K562 (cell line): ENCODE measurements at regions not wholly inside any gene's neighbourhood (a gene's known extent, or its start where the extent isn't known, plus 50 kb on each side); places are given as distances from the start of the nearest gene placed in this dataset.

Experiments used
- ATAC-seq: fragments of 200-7000 bp; cut with Tn5 transposase; 3 replicates; pipeline ENCODE4 v1.9.1; 2020; ENCODE audit warnings: moderate library complexity
- BruUV-seq: library from RNA; stranded (reverse); fragments of 400-500 nt; replicated peaks from 2 replicates; lab custom pipeline; 2021; lab: Mats Ljungman, UMichigan
- CTCF ChIA-PET: fragments of 300-600 bp; formaldehyde crosslinking; extraction: SDS; loops from one replicate; lab custom pipeline; 2021; ENCODE audit warnings: low intra/inter-chr PET ratio; lab: Yijun Ruan, JAX
- POLR2A ChIA-PET: fragments of 300-600, 350-650 bp; sonication (Branson Sonifier 250); formaldehyde crosslinking; extraction: SDS; loops from one replicate; lab custom pipeline; 2021; ENCODE audit warnings: antibody characterized with exemption, inconsistent platforms; lab: Yijun Ruan, JAX
- DNase-seq, 4 experiments: peaks; one replicate each; pipeline versions ENCODE4 v3.0.0 to v3.0.0-alpha.2; 2011 to 2018; ENCODE audit warnings: low spot score in 3 of 4, mixed read lengths in 3 of 4; ENCODE audit errors: extremely low read depth in 1 of 4
- FAIRE-seq: peaks from 2 replicates; lab custom pipeline; 2011; peaks lifted over from hg19 to GRCh38; lab: Jason Lieb, UNC
- H2AFZ ChIP-seq: 2 replicates; pipeline ENCODE4 v1.6.0; 2011; ENCODE audit warnings: low read depth, low read length, control low read depth, inconsistent platforms
- H3K27ac ChIP-seq: fragments of 200-600 bp; 3 replicates; pipeline ENCODE4 v1.8.0; 2011; ENCODE audit warnings: low read depth, mild to moderate bottlenecking, control low read depth, inconsistent platforms, low read length, moderate library complexity, mixed read lengths; ENCODE audit errors: extremely low read depth
- H3K27me3 ChIP-seq, 2 experiments: fragments of 300-600 bp in 1 of 2; 2 replicates in 1 of 2; 3 replicates in 1 of 2; pipeline versions ENCODE4 v1.6.0 to v1.8.0; 2011; ENCODE audit warnings: inconsistent platforms in 2 of 2, low read length in 2 of 2, mild to moderate bottlenecking in 1 of 2, mixed read lengths in 1 of 2, moderate library complexity in 1 of 2; ENCODE audit not compliant: control insufficient read depth in 2 of 2, insufficient read depth in 2 of 2
- H3K36me3 ChIP-seq: fragments of 300-600 bp; 3 replicates; pipeline ENCODE4 v1.8.0; 2011; ENCODE audit warnings: mild to moderate bottlenecking, low read length, inconsistent platforms; ENCODE audit not compliant: control insufficient read depth, insufficient read depth
- H3K4me1 ChIP-seq, 2 experiments: fragments of 200-600 bp in 1 of 2; replicated peaks in 1 of 2; 2 replicates in 1 of 2; 3 replicates in 1 of 2; pipeline versions ENCODE4 v1.5.1 to v1.8.0; 2011; ENCODE audit warnings: inconsistent platforms in 2 of 2, low read length in 2 of 2, mild to moderate bottlenecking in 1 of 2, mixed read lengths in 1 of 2, moderate library complexity in 1 of 2; ENCODE audit not compliant: control insufficient read depth in 2 of 2, insufficient read depth in 2 of 2
- H3K4me2 ChIP-seq: 2 replicates; pipeline ENCODE4 v1.6.1; 2011; ENCODE audit warnings: low read length, control low read depth, inconsistent platforms, mixed read lengths; ENCODE audit not compliant: insufficient read depth
- H3K4me3 ChIP-seq: fragments of 200-600 bp; sonication (generic), shearing (Covaris generic); 2 replicates; pipeline ENCODE4 v1.5.1; 2016; ENCODE audit warnings: control low read depth, inconsistent platforms
- H3K79me2 ChIP-seq: fragments of 200-600 bp; 3 replicates; pipeline ENCODE4 v1.8.0; 2011; ENCODE audit warnings: low read length, inconsistent platforms; ENCODE audit not compliant: control insufficient read depth, insufficient read depth
- H3K9ac ChIP-seq, 2 experiments: 2 replicates each; pipeline versions ENCODE4 v1.6.0 to v1.6.1; 2011; ENCODE audit warnings: low read depth in 2 of 2, low read length in 2 of 2, control low read depth in 1 of 2, inconsistent platforms in 1 of 2, mild to moderate bottlenecking in 1 of 2, mixed read lengths in 1 of 2; ENCODE audit not compliant: insufficient read depth in 1 of 2
- H3K9me1 ChIP-seq: one replicate; pipeline ENCODE4 v1.6.0; 2011; ENCODE audit warnings: inconsistent platforms, mild to moderate bottlenecking, low read length, moderate library complexity; ENCODE audit not compliant: control insufficient read depth, insufficient read depth
- H3K9me3 ChIP-seq: replicated peaks from 2 replicates; pipeline ENCODE4 v1.5.1; 2011; ENCODE audit warnings: low read depth, low read length, inconsistent platforms; ENCODE audit not compliant: control insufficient read depth, insufficient read depth
- H4K20me1 ChIP-seq: replicated peaks from 2 replicates; pipeline ENCODE4 v1.6.1; 2011; ENCODE audit warnings: low read length, inconsistent platforms, mixed read lengths; ENCODE audit not compliant: control insufficient read depth, insufficient read depth
- ASH1L ChIP-seq: fragments of 450-650 bp; IDR thresholded peaks from 2 replicates; pipeline ENCODE4 v1.6.1; 2018; ENCODE audit warnings: borderline replicate concordance, mild to moderate bottlenecking, low read depth; ENCODE audit not compliant: partially characterized antibody
- ETV1 ChIP-seq: fragments of 450-650 bp; conservative IDR thresholded peaks from 2 replicates; pipeline ENCODE4 v1.6.1; 2016; ENCODE audit warnings: missing genetic modification characterization, control low read depth, low read depth, missing compliant biosample characterization
- EZH2 ChIP-seq: IDR thresholded peaks from 2 replicates; pipeline ENCODE4 v1.6.1; 2012; ENCODE audit warnings: low read depth, mild to moderate bottlenecking, inconsistent platforms, low read length, borderline replicate concordance
- HLTF ChIP-seq: fragments of 450-650 bp; IDR thresholded peaks from 2 replicates; pipeline ENCODE4 v1.6.1; 2016
- NBN ChIP-seq: fragments of 450-650 bp; IDR thresholded peaks from 2 replicates; pipeline ENCODE4 v1.6.1; 2016; ENCODE audit warnings: low read depth, mild to moderate bottlenecking
- PHB ChIP-seq: fragments of 250-450 bp; sonication (Bioruptor Pico); IDR thresholded peaks from 2 replicates; pipeline ENCODE4 v1.5.0; 2021
- PTBP1 ChIP-seq: fragments of 200-400 bp; formaldehyde crosslinking; IDR thresholded peaks from 2 replicates; pipeline ENCODE4 v1.6.1; 2017; ENCODE audit warnings: low read depth, low read length
- RB1 ChIP-seq: fragments of 450-650 bp; IDR thresholded peaks from 2 replicates; pipeline ENCODE4 v1.6.1; 2017; ENCODE audit warnings: low read depth, mild to moderate bottlenecking
- RBM14 ChIP-seq: fragments of 200-400 bp; formaldehyde crosslinking; IDR thresholded peaks from 2 replicates; pipeline ENCODE4 v1.6.1; 2018; ENCODE audit warnings: low read depth, mild to moderate bottlenecking, low read length, moderate library complexity, borderline replicate concordance; ENCODE audit not compliant: insufficient read depth
- TOE1 ChIP-seq, 2 experiments: fragments of 450-650 bp in 1 of 2; sonication (generic) in 1 of 2; formaldehyde crosslinking in 1 of 2; IDR thresholded peaks; 2 replicates each; pipeline versions ENCODE4 v1.7.1 to v1.8.0; 2016 to 2022; ENCODE audit warnings: borderline replicate concordance in 2 of 2, mild to moderate bottlenecking in 2 of 2, antibody characterized with exemption in 1 of 2, inconsistent platforms in 1 of 2, low read depth in 1 of 2, missing genetic modification reagents in 1 of 2, moderate library complexity in 1 of 2
- ZNF175 ChIP-seq: fragments of 200-800 bp; sonication (Bioruptor generic); IDR thresholded peaks from 2 replicates; pipeline ENCODE4 v1.6.1; 2016; ENCODE audit warnings: low read depth, mild to moderate bottlenecking, missing genetic modification characterization, missing compliant biosample characterization
- ZNF184 ChIP-seq: sonication (generic); formaldehyde crosslinking; IDR thresholded peaks from 2 replicates; pipeline ENCODE4 v1.5.0; 2020; ENCODE audit warnings: missing genetic modification reagents
- ZNF311 ChIP-seq: fragments of 250-450 bp; sonication (Bioruptor Pico); IDR thresholded peaks from 2 replicates; pipeline ENCODE4 v1.4.0; 2020; ENCODE audit warnings: mild to moderate bottlenecking, moderate library complexity
- ZNF354B ChIP-seq: fragments of 250-450 bp; sonication (Bioruptor Pico); IDR thresholded peaks from 2 replicates; pipeline ENCODE4 v1.4.0; 2020
- WGBS: fragments of 100-300 bp; shearing (Covaris generic); methylation state at CpG from one replicate; pipeline ENCODE4 v1.1.6; 2016; ENCODE audit warnings: low coverage, mixed read lengths; ENCODE audit not compliant: insufficient coverage; ENCODE audit errors: missing lambda C conversion rate; 5-methylcytosine and 5-hydroxymethylcytosine counted together
- in situ Hi-C: fragments of 300-500 bp; cut with MboI; formaldehyde crosslinking; loops from 4 replicates; pipeline ENCODE4 v1.15.0; 2018; ENCODE audit warnings: inconsistent platforms, mixed read lengths
- intact Hi-C: fragments of 100-400 bp; cut with micrococcal nuclease; formaldehyde crosslinking; loops from 2 replicates; pipeline ENCODE4 v1.14.2; 2022

- FAIRE-seq = no peak
- H3K27me3 ChIP-seq = peaks cover 25 to 36% of the 10 kb centered on the region in 2 experiments; a peak in 4 of 5 replicates
- in situ Hi-C loops = no loop called here
- peak overlapping the region; percentile 20; the same call in 1 of the 2 replicates for H3K4me2 ChIP-seq
- ChIA-PET POLR2A (interaction anchor here (0.6 to 1.3 kb wide), 3 partner anchors 8 to 76 kb away, joined by 3 to 4 read pairs (median 3); no protein-coding TSS in a partner anchor), CTCF (no interaction called here)
- no peak overlapping the region for H3K9ac ChIP-seq
- no peak overlapping the region for H3K27ac ChIP-seq
- H3K4me1 ChIP-seq = peaks cover 0 to 5% of the 10 kb centered on the region in 2 experiments; a peak in 1 of 5 replicates
- H3K9me1 ChIP-seq = no peaks in the 10 kb centered on the region
- WGBS = 30% methylated on average over 13 of the region's 13 CpGs
- H2AFZ ChIP-seq = peak overlapping the region; percentile 23; the same call in 1 of the 2 replicates
- no peak overlapping the region for H3K4me3 ChIP-seq
- no peaks in the 10 kb centered on the region for H3K9me3 ChIP-seq
- intact Hi-C loops = no loop called here
- DNase-seq = no peak
- BruUV-seq = no TSS peak
- no peak; the same call in 2 of the 3 replicates for ATAC-seq
- no peaks in the 10 kb centered on the region for H3K79me2 ChIP-seq
- no peaks in the 10 kb centered on the region for H4K20me1 ChIP-seq
- peak; percentile 75 for TF ChIP-seq ZNF184 (CRISPR knock-in tag)
- 0 out of 2 replicates have a peak, but pooled peaks have one; percentile 24 for TF ChIP-seq EZH2
- no peak for TF ChIP-seq PTBP1
- TF ChIP-seq, all 486 proteins: peak for 2
- H3K36me3 ChIP-seq = no peaks in the 10 kb centered on the region
Observed at GRCh38 chr7:152565731-152566130, 110.2 kb downstream of the XRCC2 start.

GRCh38 chr7:152564656-152565250, 111.2 kb downstream of the XRCC2 start:
- no peaks in the 10 kb centered on the region for H3K36me3 ChIP-seq
- H3K4me1 ChIP-seq = peaks cover 0 to 5% of the 10 kb centered on the region in 2 experiments; a peak in 1 of 5 replicates
- in situ Hi-C loops (no loop called here), intact Hi-C loops (no loop called here)
- FAIRE-seq (no peak), DNase-seq (no peak), ATAC-seq (peak; percentile 28; the same call in 2 of the 3 replicates)
- H4K20me1 ChIP-seq = no peaks in the 10 kb centered on the region
- WGBS = 23% methylated on average over 8 of the region's 8 CpGs
- H3K27ac ChIP-seq = no peak overlapping the region
- peaks cover 22 to 32% of the 10 kb centered on the region in 2 experiments; a peak in 4 of 5 replicates for H3K27me3 ChIP-seq
- H3K79me2 ChIP-seq = no peaks in the 10 kb centered on the region
- TF ChIP-seq PHB (CRISPR knock-in tag) (no peak), TOE1 (IDR thresholded peaks at IDR 0.05; ENCODE audit: borderline replicate concordance) (no peak), TOE1 (CRISPR knock-in tag; IDR thresholded peaks at IDR 0.05; ENCODE audit: borderline replicate concordance, low read depth) (no peak), NBN (no peak), ASH1L (no peak), ZNF354B (CRISPR knock-in tag) (no peak), RB1 (no peak), HLTF (no peak), RBM14 (no peak), ETV1 (tag) (no peak), ZNF311 (no peak), ZNF175 (CRISPR knock-in tag) (no peak)
- BruUV-seq = no TSS peak
- H3K9me1 ChIP-seq = no peaks in the 10 kb centered on the region
- no peak overlapping the region for H3K9ac ChIP-seq
- no peaks in the 10 kb centered on the region for H3K9me3 ChIP-seq
- ChIA-PET CTCF (no interaction called here), POLR2A (no interaction called here)
- no peak overlapping the region for H3K4me3 ChIP-seq
- peak overlapping the region; percentile 23; the same call in 1 of the 2 replicates for H2AFZ ChIP-seq
- no peak overlapping the region for H3K4me2 ChIP-seq
